PC-9 (cell line): ENCODE measurements at regions not wholly inside any gene's neighbourhood (a gene's known extent, or its start where the extent isn't known, plus 50 kb on each side); places are given as distances from the start of the nearest gene placed in this dataset.
A peak's percentile ranks its signal among the peaks of the same experiment; 100 is the strongest.

ENCODE experiments used
- BruUV-seq: library from RNA; stranded (reverse); fragments of 400-500 nt; replicated peaks from 2 replicates; lab custom pipeline; 2021; lab: Mats Ljungman, UMichigan
- CTCF ChIA-PET: fragments of 300-600 bp; sonication (Branson Sonifier 250); formaldehyde crosslinking; loops from one replicate; lab custom pipeline; 2022; ENCODE audit warnings: antibody characterized with exemption; lab: Charles Lee
- POLR2A ChIA-PET: fragments of 300-600 bp; sonication (Branson Sonifier 250); formaldehyde crosslinking; loops from one replicate; lab custom pipeline; 2022; ENCODE audit warnings: antibody characterized with exemption; ENCODE audit not compliant: unreplicated experiment; lab: Charles Lee
- DNase-seq, 2 experiments: peaks; one replicate each; pipeline versions ENCODE4 v3.0.0 to v3.0.0-alpha.2; 2015 to 2022; ENCODE audit warnings: mixed read lengths in 1 of 2
- H2AFZ ChIP-seq: fragments of 200-600 bp; sonication (generic); 2 replicates; pipeline ENCODE4 v1.8.1; 2017; ENCODE audit warnings: antibody characterized with exemption
- H3F3A ChIP-seq: fragments of 200-600 bp; sonication (generic); 2 replicates; pipeline ENCODE4 v1.8.1; 2017; ENCODE audit warnings: antibody characterized with exemption, mild to moderate bottlenecking, low read depth; ENCODE audit not compliant: insufficient read depth
- H3K27ac ChIP-seq: fragments of 200-600 bp; sonication (generic); 2 replicates; pipeline ENCODE4 v1.6.1; 2016; ENCODE audit warnings: mixed run types
- H3K27me3 ChIP-seq: fragments of 200-600 bp; sonication (generic); 2 replicates; pipeline ENCODE4 v1.6.1; 2016; ENCODE audit warnings: low read depth, mixed run types; ENCODE audit not compliant: insufficient read depth
- H3K36me3 ChIP-seq: fragments of 200-600 bp; sonication (generic); 2 replicates; pipeline ENCODE4 v1.6.1; 2016; ENCODE audit warnings: low read depth, mixed run types
- H3K4me1 ChIP-seq: fragments of 200-600 bp; sonication (generic); replicated peaks from 2 replicates; pipeline ENCODE4 v1.6.1; 2016; ENCODE audit warnings: mixed run types; ENCODE audit not compliant: insufficient read depth
- H3K4me2 ChIP-seq: fragments of 200-600 bp; sonication (generic); 2 replicates; pipeline ENCODE4 v1.6.1; 2017; ENCODE audit warnings: mixed run types
- H3K4me3 ChIP-seq: fragments of 200-600 bp; sonication (generic); 2 replicates; pipeline ENCODE4 v1.6.1; 2016; ENCODE audit warnings: mixed run types
- H3K79me2 ChIP-seq: fragments of 200-600 bp; sonication (generic); 2 replicates; pipeline ENCODE4 v1.6.1; 2017; ENCODE audit warnings: low read depth, mixed run types
- H3K9me2 ChIP-seq: fragments of 200-600 bp; sonication (generic); 2 replicates; pipeline ENCODE4 v1.8.1; 2017; ENCODE audit warnings: mild to moderate bottlenecking; ENCODE audit not compliant: insufficient read depth
- H3K9me3 ChIP-seq: fragments of 200-600 bp; sonication (generic); 2 replicates; pipeline ENCODE4 v1.8.1; 2016; ENCODE audit warnings: low read depth; ENCODE audit not compliant: insufficient read depth
- H4K20me1 ChIP-seq: fragments of 200-600 bp; sonication (generic); 2 replicates; pipeline ENCODE4 v1.8.1; 2017; ENCODE audit not compliant: insufficient read depth
- EZH2 ChIP-seq: fragments of 200-600 bp; sonication (generic); IDR thresholded peaks from 2 replicates; pipeline ENCODE4 v1.8.0; 2017; ENCODE audit warnings: antibody characterized with exemption, low read depth
- intact Hi-C: fragments of 100-400 bp; cut with micrococcal nuclease; formaldehyde crosslinking; loops from one replicate; pipeline ENCODE4 v1.10.0; 2022; ENCODE audit not compliant: unreplicated experiment
- TF ChIP-seq, protein P1 (sequence below): fragments of 200-600 bp; sonication (generic); conservative IDR thresholded peaks from 2 replicates; pipeline ENCODE4 v1.6.1; 2017; ENCODE audit warnings: mixed run types, antibody characterized with exemption, mild to moderate bottlenecking, moderate library complexity

GRCh38 chr12:75825686-75826085, 205.9 kb downstream of the PHLDA1 start:
- BruUV-seq, result no TSS peak
- ChIA-PET POLR2A (interaction anchor here (0.6 to 0.7 kb wide), 2 partner anchors 182 to 214 kb away, joined by 3 to 11 read pairs; no protein-coding TSS in a partner anchor), CTCF (no interaction called here)
- no peaks in the 10 kb centered on the region for H3K36me3 ChIP-seq
- peak overlapping the region; percentile 87 for H3K27ac ChIP-seq
- H3F3A ChIP-seq, result peaks cover 20% of the 10 kb centered on the region
- H3K27me3 ChIP-seq, result no peaks in the 10 kb centered on the region
- H3K9me3 ChIP-seq, result peaks cover 26% of the 10 kb centered on the region
- intact Hi-C loops, result loop anchor here (1.0 to 5.0 kb wide), 4 partner anchors 37 to 205 kb away; partner anchors contain the start of gene PHLDA1
- H3K9me2 ChIP-seq, result no peaks in the 10 kb centered on the region
- peak overlapping the region; percentile 20; the same call in 1 of the 2 replicates for H2AFZ ChIP-seq
- no peaks in the 10 kb centered on the region for H3K79me2 ChIP-seq
- peak overlapping the region; percentile 21; the same call in 1 of the 2 replicates for H3K4me3 ChIP-seq
- H3K4me1 ChIP-seq, result peaks cover 41% of the 10 kb centered on the region
- peak; percentile 40 to 94 for DNase-seq
- no peaks in the 10 kb centered on the region for H4K20me1 ChIP-seq
- H3K4me2 ChIP-seq, result peak overlapping the region; percentile 63
- TF ChIP-seq EZH2, result no peak
- TF ChIP-seq, protein P1, sequence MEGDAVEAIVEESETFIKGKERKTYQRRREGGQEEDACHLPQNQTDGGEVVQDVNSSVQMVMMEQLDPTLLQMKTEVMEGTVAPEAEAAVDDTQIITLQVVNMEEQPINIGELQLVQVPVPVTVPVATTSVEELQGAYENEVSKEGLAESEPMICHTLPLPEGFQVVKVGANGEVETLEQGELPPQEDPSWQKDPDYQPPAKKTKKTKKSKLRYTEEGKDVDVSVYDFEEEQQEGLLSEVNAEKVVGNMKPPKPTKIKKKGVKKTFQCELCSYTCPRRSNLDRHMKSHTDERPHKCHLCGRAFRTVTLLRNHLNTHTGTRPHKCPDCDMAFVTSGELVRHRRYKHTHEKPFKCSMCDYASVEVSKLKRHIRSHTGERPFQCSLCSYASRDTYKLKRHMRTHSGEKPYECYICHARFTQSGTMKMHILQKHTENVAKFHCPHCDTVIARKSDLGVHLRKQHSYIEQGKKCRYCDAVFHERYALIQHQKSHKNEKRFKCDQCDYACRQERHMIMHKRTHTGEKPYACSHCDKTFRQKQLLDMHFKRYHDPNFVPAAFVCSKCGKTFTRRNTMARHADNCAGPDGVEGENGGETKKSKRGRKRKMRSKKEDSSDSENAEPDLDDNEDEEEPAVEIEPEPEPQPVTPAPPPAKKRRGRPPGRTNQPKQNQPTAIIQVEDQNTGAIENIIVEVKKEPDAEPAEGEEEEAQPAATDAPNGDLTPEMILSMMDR, result no peak

- H3F3A ChIP-seq, result peaks cover 20% of the 10 kb centered on the region
- no peak overlapping the region for H3K27ac ChIP-seq
- H2AFZ ChIP-seq, result no peak overlapping the region
- POLR2A ChIA-PET, result no interaction called here
- H3K4me1 ChIP-seq, result peaks cover 41% of the 10 kb centered on the region
- DNase-seq, result no peak
- H3K79me2 ChIP-seq, result no peaks in the 10 kb centered on the region
- CTCF ChIA-PET, result no interaction called here
- H3K36me3 ChIP-seq, result no peaks in the 10 kb centered on the region
- TF ChIP-seq EZH2, result no peak
- TF ChIP-seq, protein P1, result no peak
- no TSS peak for BruUV-seq
- H3K9me3 ChIP-seq, result peaks cover 24% of the 10 kb centered on the region
- no peaks in the 10 kb centered on the region for H3K9me2 ChIP-seq
- H3K27me3 ChIP-seq, result no peaks in the 10 kb centered on the region
- no peak overlapping the region for H3K4me3 ChIP-seq
- H4K20me1 ChIP-seq, result no peaks in the 10 kb centered on the region
- intact Hi-C loops, result no loop called here
- H3K4me2 ChIP-seq, result no peak overlapping the region
Observed at GRCh38 chr12:75823475-75823874, 208.1 kb downstream of the PHLDA1 start.

DNA sequence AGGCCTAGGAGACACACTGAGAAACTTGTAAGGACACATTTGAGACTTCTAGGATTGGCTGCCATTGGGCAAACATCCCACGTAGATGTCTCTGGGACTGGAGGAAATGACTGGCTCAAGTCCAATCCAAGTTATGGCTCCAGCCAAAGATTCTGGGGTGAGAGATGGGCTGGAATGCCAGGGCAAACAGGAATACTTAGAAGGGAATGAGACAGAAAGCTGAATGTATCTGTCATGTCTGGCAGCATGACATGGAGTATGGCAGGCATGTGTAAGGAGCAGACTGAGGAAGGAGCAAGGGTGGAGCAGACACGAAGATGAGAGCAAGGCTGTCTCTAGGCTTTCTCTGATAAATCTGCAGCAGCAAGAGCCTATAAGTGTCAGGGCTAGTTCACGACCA, 209.2 kb downstream of the PHLDA1 start:
- H3K9me2 ChIP-seq, result no peaks in the 10 kb centered on the region
- H3K4me1 ChIP-seq, result peaks cover 45% of the 10 kb centered on the region
- BruUV-seq, result no TSS peak
- H3K4me3 ChIP-seq, result no peak overlapping the region
- no peak overlapping the region for H2AFZ ChIP-seq
- ChIA-PET POLR2A (no interaction called here), CTCF (no interaction called here)
- DNase-seq, result no peak
- no peak for TF ChIP-seq EZH2
- TF ChIP-seq, protein P1, result no peak
- peaks cover 20% of the 10 kb centered on the region for H3F3A ChIP-seq
- intact Hi-C loops, result no loop called here
- no peaks in the 10 kb centered on the region for H4K20me1 ChIP-seq
- no peak overlapping the region for H3K27ac ChIP-seq
- H3K4me2 ChIP-seq, result no peak overlapping the region
- no peaks in the 10 kb centered on the region for H3K27me3 ChIP-seq
- peaks cover 21% of the 10 kb centered on the region for H3K9me3 ChIP-seq
- no peaks in the 10 kb centered on the region for H3K79me2 ChIP-seq
- H3K36me3 ChIP-seq, result no peaks in the 10 kb centered on the region
